GM18873 (cell line): ENCODE measurements at regions not wholly inside any gene's neighbourhood (a gene's known extent, or its start where the extent isn't known, plus 50 kb on each side); places are given as distances from the start of the nearest gene placed in this dataset.

Source experiments
- ATAC-seq: cut with Tn5 transposase; IDR thresholded peaks from one replicate; pipeline ENCODE4 v1.9.1; 2021; ENCODE audit warnings: mild to moderate bottlenecking, moderate library complexity, moderate number of reproducible peaks; ENCODE audit not compliant: unreplicated experiment, low FRiP score

DNA sequence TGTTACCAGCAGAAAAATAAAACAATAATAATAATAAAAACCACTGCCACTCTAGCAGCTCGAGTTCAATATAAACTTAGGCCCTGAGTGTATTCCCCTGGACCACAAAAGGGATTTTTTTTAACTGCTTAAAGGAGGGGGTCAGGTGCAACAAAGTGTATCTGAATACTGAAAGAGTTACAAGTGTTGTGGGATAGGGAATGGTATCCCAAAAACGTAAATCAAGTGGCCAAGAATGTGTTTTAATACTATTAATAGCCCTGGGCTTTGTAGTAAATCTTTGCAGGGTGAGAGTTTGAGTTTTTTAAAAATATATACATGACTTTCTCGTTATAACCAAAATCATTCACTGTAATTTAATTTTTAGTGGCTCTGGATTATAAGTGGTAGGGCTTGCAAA is 860.1 kb upstream of the INTU start:
- no peak for ATAC-seq

DNA sequence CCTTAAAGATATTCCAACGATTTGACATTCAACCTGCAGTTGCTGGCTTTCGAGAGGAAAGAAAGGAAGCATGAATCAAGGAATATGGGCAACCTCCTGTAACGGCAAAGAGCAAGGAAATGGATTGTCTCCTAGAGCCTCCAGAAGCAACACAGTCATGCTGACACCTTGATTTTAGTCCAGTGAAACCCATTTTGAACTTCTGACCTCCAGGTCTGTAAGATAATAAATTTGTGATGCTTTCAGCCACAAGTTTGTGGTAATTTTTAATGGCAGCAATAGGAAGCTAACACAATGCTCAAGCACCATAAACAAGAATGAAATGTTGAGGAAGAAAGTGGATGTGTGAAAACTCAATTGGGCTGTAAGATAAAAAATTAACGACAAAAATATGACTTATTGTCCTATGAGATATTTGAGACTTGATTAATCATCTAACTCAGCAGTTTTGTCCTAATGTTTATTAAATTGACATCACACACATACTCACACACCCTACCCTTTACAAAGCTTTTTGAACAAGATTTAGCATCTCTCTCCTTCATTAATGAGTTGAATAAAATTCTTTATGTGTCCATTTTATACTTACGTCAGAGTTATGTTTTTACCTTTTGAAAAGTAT is 857.2 kb upstream of the INTU start:
- ATAC-seq, result no peak

GRCh38 chr4:126776361-126776760 is 856.4 kb upstream of the INTU start:
- no peak for ATAC-seq

- no peak for ATAC-seq
Measured at GRCh38 chr4:126777649-126778048, 855.1 kb upstream of the INTU start.

- no peak for ATAC-seq
Measured at GRCh38 chr4:126778348-126778747, 854.4 kb upstream of the INTU start.

GRCh38 chr4:126779001-126779400 is 853.8 kb upstream of the INTU start:
- no peak for ATAC-seq

DNA sequence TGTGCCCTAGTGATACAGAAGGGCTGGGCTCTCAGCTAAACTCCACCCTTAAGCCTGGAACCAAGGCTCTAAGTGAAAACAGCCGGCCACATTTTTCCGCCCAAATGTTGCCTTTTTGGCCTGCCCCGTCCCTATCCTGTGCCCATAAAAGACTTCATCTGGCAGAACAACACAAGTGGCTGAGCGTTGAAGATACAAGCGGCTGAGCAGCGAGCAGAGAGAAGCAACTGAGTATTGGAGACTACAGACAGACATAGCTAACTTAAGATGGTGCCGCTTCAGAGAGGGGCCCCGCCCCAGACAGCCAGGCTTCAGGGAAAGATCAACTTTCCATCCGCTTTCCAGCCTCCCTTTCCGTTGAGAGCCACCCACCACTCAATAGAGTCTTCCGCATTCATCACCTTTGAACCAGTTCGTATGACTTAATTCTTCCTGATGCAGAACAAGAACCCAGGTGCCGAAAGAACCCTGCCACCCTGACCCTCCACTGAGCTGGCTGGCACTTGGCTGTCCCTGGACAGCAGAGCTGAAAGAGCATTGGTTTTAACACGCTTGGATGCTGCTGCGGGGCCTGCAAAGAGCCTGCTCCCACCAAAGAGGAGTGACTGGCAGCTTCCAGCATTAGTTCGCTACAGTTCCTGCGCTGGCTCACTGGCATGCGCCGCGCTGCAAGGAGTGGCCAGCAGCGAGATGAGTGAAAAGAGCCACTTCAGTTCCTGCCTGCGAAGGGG is 853.2 kb upstream of the INTU start:
- no peak for ATAC-seq

GRCh38 chr4:126783191-126783590 is 849.6 kb upstream of the INTU start:
- ATAC-seq, result no peak

DNA sequence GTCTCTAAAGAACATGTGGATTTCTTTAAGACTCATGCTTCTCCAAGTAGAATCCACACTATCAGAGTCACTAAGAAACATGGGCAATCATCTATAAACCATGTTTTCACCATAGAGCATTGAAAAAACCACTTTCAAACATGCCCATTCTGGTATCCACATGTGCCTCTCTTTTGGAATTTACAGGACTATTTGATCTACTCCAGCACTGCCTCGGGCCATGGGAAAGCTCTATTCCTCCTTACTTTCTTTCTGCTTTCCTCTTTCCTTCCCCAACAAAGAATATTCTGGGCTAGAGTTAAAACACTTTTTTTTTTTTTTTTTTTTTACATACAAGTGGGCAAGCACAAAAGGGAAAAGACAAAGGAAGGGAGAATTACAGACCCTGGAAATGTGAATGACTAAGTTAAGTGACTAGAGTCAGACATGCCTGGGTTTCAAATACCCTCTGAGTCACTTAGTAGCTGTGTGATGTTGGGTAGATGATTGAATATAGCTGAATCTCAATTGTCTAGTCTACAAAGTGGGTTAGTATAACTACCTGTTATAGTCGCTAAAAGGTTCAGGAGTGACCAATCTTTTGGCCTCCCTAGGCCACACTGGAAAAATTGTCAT is 847.7 kb upstream of the INTU start:
- no peak for ATAC-seq

GRCh38 chr4:126790633-126791032 is 842.1 kb upstream of the INTU start:
- no peak for ATAC-seq

DNA sequence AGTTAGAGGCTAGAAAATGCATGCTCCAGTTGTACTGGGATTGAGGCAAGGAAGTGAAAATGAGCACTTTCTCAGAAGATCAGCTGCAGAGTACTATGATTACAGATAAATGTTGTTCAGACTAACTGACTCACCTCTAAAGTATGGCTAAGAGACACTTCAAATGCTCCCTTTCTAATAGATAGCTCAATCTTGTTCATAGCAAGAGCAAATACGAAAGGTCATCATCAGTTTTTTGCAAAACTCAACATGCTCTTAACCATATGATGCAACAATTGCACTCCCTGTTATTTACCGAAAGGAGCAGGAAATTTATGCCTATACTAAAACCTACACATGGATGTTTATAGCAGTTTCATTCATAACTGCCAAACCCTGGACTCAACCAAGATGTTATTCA is 838.4 kb upstream of the INTU start:
- ATAC-seq, result no peak

- ATAC-seq, result no peak
Measured at GRCh38 chr4:126798214-126798613, 834.5 kb upstream of the INTU start.

DNA sequence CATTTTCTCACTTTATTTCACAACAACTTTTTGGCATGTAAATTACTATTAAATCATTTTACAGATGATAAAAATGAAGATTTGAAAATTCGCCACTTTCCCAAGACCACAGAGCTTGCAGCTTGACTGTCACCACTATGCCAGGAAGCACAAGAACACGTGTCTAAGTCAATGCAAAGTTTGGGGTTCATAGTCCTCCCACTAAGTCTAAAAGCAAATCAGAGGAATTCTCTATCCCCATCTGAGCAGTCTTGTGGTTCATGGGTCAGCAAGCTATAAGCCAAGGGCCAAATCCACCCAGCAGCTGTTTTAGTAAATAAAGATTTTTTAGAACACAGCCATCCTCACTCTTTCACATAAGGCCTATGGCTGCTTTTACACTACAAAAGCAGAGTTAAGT is 833.3 kb upstream of the INTU start:
- ATAC-seq, result no peak

DNA sequence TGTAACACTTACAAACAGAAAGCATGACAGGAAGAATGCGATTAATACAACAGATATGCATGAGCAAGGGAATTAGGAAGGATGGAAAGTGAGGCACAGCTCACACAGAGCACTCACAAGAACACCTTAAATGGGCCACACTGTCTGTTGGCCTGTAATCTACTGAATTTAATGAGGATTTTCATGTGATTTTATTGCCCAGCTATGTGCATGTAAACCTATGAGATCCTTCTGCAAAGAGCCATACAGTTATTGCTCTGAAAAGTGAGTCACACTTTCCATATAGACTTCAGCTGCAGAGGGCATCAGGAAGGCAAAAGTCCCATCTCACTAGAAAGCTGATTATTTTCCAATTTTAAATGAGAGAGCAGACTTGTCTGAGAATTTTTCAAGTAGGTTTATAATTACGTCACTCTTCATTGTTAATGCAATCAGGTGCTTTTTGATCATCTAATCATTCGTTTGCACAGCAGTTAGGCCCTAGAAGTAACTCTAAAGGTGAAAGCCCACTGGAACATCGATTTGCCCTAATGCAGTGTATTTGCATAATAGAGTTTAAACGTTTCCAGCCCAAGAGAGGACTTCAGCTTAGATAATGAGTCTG is 832.7 kb upstream of the INTU start:
- ATAC-seq, result no peak

DNA sequence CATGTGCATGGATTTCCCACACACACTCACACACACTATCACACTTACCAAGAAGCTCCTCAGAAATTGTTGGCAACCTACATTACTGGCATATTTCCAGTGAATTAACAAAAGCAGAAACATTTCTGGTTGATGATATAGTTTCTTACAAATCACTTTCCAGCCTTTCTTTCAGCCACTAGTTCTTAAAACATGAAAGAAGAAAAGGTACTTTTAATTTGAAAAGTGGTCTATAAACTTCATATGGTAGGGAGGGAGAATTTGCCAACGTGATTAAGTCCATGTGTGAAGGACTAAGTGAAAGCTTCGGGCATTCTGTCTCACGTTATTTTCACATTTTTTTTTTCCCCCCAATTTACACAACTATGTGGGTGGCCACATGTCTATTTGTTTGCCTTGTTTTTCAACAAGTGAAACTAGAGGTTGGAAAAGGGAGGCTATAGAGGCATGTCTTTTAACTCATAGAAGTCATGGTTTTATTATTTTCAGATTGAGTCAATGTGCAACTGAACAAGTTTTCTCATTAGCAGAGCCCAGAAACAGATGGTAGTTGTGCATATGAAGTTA is 832.1 kb upstream of the INTU start:
- ATAC-seq, result no peak

DNA sequence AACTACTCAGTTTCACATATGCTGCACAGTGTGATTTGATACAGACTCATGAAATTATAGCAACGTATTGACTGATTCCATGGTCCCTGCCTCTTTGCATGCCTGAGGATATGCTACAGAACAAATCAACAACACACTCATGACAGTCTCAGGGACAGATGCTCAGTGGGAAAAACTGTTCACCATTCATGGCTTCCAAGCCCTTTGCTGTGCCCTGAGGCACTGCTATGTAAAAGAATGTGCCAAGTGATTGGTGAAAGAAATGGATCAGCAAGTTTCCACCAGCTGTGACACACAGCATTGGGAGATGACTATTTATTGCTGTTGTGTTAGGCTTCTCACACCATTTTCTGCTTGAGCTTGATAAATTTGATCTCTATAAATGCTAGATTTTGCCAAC is 825.6 kb upstream of the INTU start:
- no peak for ATAC-seq

DNA sequence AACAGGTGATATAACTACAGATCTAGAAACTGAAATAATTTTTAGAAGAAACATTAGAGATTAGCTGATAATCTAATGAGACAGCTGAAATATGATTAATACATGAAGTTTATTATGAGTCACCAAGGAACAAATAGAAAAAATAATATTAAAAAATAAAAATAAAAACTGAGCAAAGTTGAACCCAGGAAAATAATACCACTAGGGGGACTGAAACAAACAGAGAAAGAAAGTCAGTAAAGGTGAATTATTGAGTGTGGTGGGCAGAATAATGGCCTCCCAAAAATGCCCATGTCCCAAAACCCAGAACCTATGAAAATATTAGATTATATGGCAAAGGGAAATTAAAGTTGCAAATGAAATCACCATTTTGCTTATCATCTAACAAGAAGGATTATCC is 820.7 kb upstream of the INTU start:
- ATAC-seq, result no peak

- no peak for ATAC-seq
Measured at GRCh38 chr4:126820631-126821030, 812.1 kb upstream of the INTU start.

- ATAC-seq, result no peak
Measured at GRCh38 chr4:126821152-126821551, 811.6 kb upstream of the INTU start.

- ATAC-seq, result no peak
Measured at GRCh38 chr4:126825083-126825482, 807.7 kb upstream of the INTU start.

GRCh38 chr4:126827669-126828068 is 805.1 kb upstream of the INTU start:
- ATAC-seq, result no peak
